Natural killer cell treated with Interleukin-12 subunit alpha and Interleukin-12 subunit beta and Interleukin-15 and Interleukin-18, amount 100 ng/mL, for 72 hours (primary cell): ENCODE measurements at regions not wholly inside any gene's neighbourhood (a gene's known extent, or its start where the extent isn't known, plus 50 kb on each side); places are given as distances from the start of the nearest gene placed in this dataset.
"Not testable (repeated sequence)": the region's sequence is repeated elsewhere in the genome, so short reads cannot be mapped to it uniquely, and the experiment has no call there.

Experiments
- ATAC-seq, 2 donors: fragments of 150-1000 bp; cut with Tn5 transposase in 1 of 2; sonication (Bioruptor Pico), chemical (Tn5 transposase) in 1 of 2; 2 replicates each; pipeline ENCODE4 v1.10.0; 2021
- DNase-seq: peaks from one replicate; pipeline ENCODE4 v3.0.0; 2022; ENCODE audit warnings: low spot score
- H3K27ac Mint-ChIP-seq, 2 donors: 1 replicate in 1 of 2; 2 replicates in 1 of 2; pipeline ENCODE4 v1.8.0; 2022; ENCODE audit warnings: mixed read lengths in 2 of 2, mild to moderate bottlenecking in 1 of 2, moderate library complexity in 1 of 2
- H3K27me3 Mint-ChIP-seq, 2 donors: 1 replicate in 1 of 2; 2 replicates in 1 of 2; pipeline ENCODE4 v1.8.0; 2022; ENCODE audit warnings: mixed read lengths in 2 of 2
- H3K36me3 Mint-ChIP-seq: one replicate; pipeline ENCODE4 v1.8.0; 2022; ENCODE audit warnings: mixed read lengths
- H3K4me1 Mint-ChIP-seq, 2 donors: 1 replicate in 1 of 2; 2 replicates in 1 of 2; pipeline ENCODE4 v1.8.0; 2022; ENCODE audit warnings: low read depth in 2 of 2, mixed read lengths in 2 of 2, mild to moderate bottlenecking in 1 of 2
- H3K4me3 Mint-ChIP-seq: one replicate; pipeline ENCODE4 v1.8.0; 2022; ENCODE audit warnings: mixed read lengths
- H3K9me3 Mint-ChIP-seq: 2 replicates; pipeline ENCODE4 v1.8.0; 2022; ENCODE audit warnings: mixed read lengths

- Mint-ChIP-seq H3K36me3 (no peaks in the 10 kb centered on the region), H3K9me3 (peaks cover 4% of the 10 kb centered on the region), H3K4me3 (no peak overlapping the region), H3K4me1 (peaks cover 0 to 4% of the 10 kb centered on the region in 2 donors), H3K27ac (no peak overlapping the region), H3K27me3 (peaks cover 0 to 2% of the 10 kb centered on the region in 2 donors)
- DNase-seq (no peak), ATAC-seq (no peak)
Observed at GRCh38 chr2:2777213-2777612, 446.1 kb upstream of the MYT1L start.

DNA sequence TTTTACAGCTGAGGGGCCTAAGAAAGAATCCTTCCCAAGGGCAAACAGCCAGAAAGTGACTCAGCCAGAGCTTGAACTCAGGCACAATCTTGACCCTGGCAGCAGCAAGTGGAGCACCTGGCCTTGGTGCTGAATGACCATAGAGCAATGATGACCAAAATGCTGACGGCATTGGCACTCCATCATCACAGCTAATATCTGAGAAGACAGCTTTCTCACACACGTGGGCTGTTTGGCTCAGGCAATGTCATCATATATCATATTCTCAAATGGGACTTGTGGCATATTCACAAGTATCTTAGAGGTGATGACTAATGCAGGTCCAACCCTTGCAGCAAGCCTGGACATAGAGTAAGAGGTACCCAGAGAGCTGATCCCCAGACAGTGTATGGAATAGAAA lies 443.9 kb upstream of the MYT1L start:
- no peak for ATAC-seq
- H3K27ac Mint-ChIP-seq, result no peak overlapping the region
- no peaks in the 10 kb centered on the region for H3K4me1 Mint-ChIP-seq
- no peak for DNase-seq
- H3K4me3 Mint-ChIP-seq, result no peak overlapping the region
- H3K27me3 Mint-ChIP-seq, result peaks cover 0 to 2% of the 10 kb centered on the region in 2 donors
- H3K36me3 Mint-ChIP-seq, result no peaks in the 10 kb centered on the region
- peaks cover 4% of the 10 kb centered on the region for H3K9me3 Mint-ChIP-seq

- Mint-ChIP-seq H3K27ac (no peak overlapping the region), H3K9me3 (peaks cover 4% of the 10 kb centered on the region), H3K36me3 (no peaks in the 10 kb centered on the region), H3K4me3 (no peak overlapping the region), H3K27me3 (peaks cover 0 to 2% of the 10 kb centered on the region in 2 donors), H3K4me1 (no peaks in the 10 kb centered on the region)
- ATAC-seq (no peak), DNase-seq (no peak)
Observed at GRCh38 chr2:2773692-2774091, 442.6 kb upstream of the MYT1L start.

DNA sequence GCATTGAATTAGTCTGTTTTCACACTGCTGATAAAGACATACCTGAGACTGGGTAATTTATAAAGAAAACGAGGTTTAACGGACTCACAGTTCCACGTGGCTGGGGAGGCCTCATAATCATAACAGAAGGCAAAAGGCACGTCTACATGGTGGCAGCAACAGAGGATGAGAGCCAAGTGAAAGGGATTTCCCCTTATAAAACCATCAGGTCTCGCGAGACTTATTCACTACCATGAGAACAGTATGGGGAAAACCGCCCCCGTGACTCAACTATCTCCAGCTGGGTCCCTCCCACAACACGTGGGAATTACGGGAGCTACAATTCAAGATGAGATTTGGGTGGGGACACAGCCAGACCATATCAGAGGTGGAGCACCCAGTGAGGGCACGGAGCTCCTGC lies 442.0 kb upstream of the MYT1L start:
- not testable (repeated sequence) for H3K4me3 Mint-ChIP-seq, ATAC-seq, H3K27ac Mint-ChIP-seq, H3K27me3 Mint-ChIP-seq, H3K9me3 Mint-ChIP-seq, H3K36me3 Mint-ChIP-seq, H3K4me1 Mint-ChIP-seq, DNase-seq

- Mint-ChIP-seq H3K4me3 (no peak overlapping the region), H3K27ac (no peak overlapping the region), H3K36me3 (no peaks in the 10 kb centered on the region), H3K27me3 (peaks cover 0 to 2% of the 10 kb centered on the region in 2 donors), H3K9me3 (peaks cover 4% of the 10 kb centered on the region), H3K4me1 (no peaks in the 10 kb centered on the region)
- DNase-seq, result no peak
- no peak for ATAC-seq
Observed at GRCh38 chr2:2771721-2772411, 440.8 kb upstream of the MYT1L start.

- Mint-ChIP-seq H3K27ac (no peak overlapping the region), H3K36me3 (no peaks in the 10 kb centered on the region), H3K9me3 (no peaks in the 10 kb centered on the region), H3K4me3 (no peak overlapping the region), H3K4me1 (no peaks in the 10 kb centered on the region), H3K27me3 (no peaks in the 10 kb centered on the region)
- DNase-seq, result no peak
- ATAC-seq, result no peak
Observed at GRCh38 chr2:2769481-2770431, 438.7 kb upstream of the MYT1L start.

DNA sequence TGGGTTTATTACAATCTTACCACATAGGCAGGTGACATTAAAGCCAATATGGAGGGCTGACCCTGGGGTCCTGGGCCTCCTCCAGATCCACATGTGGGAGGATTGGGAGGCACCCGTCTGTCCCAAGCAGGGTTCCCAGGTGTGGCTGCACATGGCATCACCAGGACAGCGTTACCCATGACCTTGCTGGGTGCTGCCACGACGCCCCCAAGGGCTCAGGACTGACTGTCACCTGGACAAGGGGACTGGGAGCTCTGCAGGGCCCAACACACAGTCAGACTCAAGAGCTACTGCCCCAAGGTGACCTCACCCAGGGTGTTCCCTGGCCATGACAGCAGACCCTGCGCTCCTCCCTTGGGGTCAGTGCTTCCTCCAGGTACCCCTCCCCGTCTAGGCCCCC lies 437.4 kb upstream of the MYT1L start:
- H3K4me3 Mint-ChIP-seq, result no peak overlapping the region
- no peaks in the 10 kb centered on the region for H3K27me3 Mint-ChIP-seq
- no peaks in the 10 kb centered on the region for H3K36me3 Mint-ChIP-seq
- no peak overlapping the region for H3K27ac Mint-ChIP-seq
- ATAC-seq, result no peak
- no peaks in the 10 kb centered on the region for H3K9me3 Mint-ChIP-seq
- DNase-seq, result no peak
- H3K4me1 Mint-ChIP-seq, result no peaks in the 10 kb centered on the region

DNA sequence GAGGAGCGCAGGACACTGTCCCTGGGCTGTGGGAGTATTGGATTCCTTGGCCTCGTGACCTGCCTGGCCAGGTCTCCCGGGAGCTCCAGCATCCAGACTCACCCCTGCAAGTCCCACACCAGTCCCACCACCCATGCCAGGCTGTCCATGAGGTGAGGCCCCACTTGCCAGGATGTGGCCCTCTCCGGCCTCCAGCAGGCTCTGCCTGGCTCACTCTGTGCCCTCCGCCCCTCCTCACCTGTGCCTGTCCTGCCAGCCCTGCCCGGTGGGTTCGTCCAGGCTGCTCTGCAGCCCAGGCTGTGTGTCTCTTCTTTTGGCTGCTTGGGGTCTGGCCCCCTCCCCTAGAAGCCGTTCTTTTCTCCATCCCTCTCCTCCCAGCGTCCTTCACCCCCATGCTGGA lies 436.8 kb upstream of the MYT1L start:
- ATAC-seq (peak in 1 of 2 donors; percentile 26), DNase-seq (no peak)
- Mint-ChIP-seq H3K4me3 (no peak overlapping the region), H3K9me3 (no peaks in the 10 kb centered on the region), H3K27me3 (no peaks in the 10 kb centered on the region), H3K36me3 (no peaks in the 10 kb centered on the region), H3K27ac (no peak overlapping the region), H3K4me1 (no peaks in the 10 kb centered on the region)

- Mint-ChIP-seq H3K27me3 (no peaks in the 10 kb centered on the region), H3K4me3 (no peak overlapping the region), H3K9me3 (no peaks in the 10 kb centered on the region), H3K36me3 (no peaks in the 10 kb centered on the region), H3K27ac (no peak overlapping the region), H3K4me1 (no peaks in the 10 kb centered on the region)
- no peak for ATAC-seq
- DNase-seq, result no peak
Observed at GRCh38 chr2:2765839-2766495, 434.9 kb upstream of the MYT1L start.

GRCh38 chr2:2765176-2765800 lies 434.2 kb upstream of the MYT1L start:
- no peaks in the 10 kb centered on the region for H3K36me3 Mint-ChIP-seq
- H3K27me3 Mint-ChIP-seq, result no peaks in the 10 kb centered on the region
- ATAC-seq, result no peak
- DNase-seq, result no peak
- H3K9me3 Mint-ChIP-seq, result no peaks in the 10 kb centered on the region
- H3K4me3 Mint-ChIP-seq, result no peak overlapping the region
- H3K4me1 Mint-ChIP-seq, result no peaks in the 10 kb centered on the region
- H3K27ac Mint-ChIP-seq, result no peak overlapping the region

- Mint-ChIP-seq H3K27me3 (no peaks in the 10 kb centered on the region), H3K9me3 (no peaks in the 10 kb centered on the region), H3K4me1 (no peaks in the 10 kb centered on the region), H3K27ac (no peak overlapping the region), H3K36me3 (no peaks in the 10 kb centered on the region), H3K4me3 (no peak overlapping the region)
- ATAC-seq (no peak), DNase-seq (no peak)
Observed at GRCh38 chr2:2764739-2765138, 433.7 kb upstream of the MYT1L start.

DNA sequence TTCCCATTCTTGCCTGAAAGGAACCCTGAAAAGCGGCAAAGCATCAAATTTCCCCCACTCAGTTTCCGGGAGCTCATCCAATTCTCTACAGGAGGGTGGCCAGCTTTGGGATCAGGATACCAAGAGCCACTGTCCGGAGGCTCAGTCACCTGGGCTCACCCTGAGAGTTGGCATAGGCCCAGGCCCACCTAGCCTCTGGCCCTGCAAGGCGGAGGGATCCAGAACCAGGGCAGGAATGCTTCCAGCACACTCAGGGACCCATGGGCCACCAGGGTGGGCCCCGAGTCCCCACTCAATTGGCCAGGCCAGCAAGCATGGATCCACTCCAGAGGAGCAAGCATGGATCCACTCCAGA lies 432.9 kb upstream of the MYT1L start:
- Mint-ChIP-seq H3K36me3 (no peaks in the 10 kb centered on the region), H3K27ac (no peak overlapping the region), H3K4me1 (no peaks in the 10 kb centered on the region), H3K4me3 (no peak overlapping the region), H3K27me3 (no peaks in the 10 kb centered on the region), H3K9me3 (no peaks in the 10 kb centered on the region)
- DNase-seq, result no peak
- no peak for ATAC-seq

DNA sequence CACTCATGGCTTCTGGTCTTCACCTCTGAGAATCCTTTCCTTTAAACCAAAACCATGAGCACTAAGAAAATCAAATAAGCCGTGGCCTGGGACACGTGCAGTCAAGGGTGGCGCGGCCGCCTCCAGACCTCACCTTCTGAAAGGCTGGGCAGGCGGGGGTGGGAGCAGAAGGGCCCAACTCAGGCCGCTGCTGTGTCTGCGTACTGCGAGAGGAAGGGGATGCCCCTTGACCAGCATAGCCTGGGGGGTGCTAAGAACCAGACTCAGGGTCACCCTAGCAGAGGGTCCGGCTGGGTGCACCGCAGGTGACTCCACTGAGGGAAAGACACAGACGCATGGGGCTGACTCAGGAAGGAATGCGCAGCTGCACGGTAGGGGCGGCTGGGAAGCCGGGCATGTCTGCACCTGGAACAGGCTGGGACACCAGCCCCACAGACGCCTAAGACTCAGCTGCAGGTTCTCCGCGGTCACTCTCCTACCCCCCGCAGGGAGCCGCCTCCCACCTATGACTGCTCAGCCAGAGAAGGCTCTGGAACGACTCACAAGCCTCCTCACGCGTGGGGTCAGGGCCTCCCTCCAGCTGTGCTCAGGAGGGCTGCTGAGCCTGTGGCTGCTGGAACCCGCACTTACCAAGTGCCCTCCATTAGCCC lies 432.4 kb upstream of the MYT1L start:
- Mint-ChIP-seq H3K36me3 (no peaks in the 10 kb centered on the region), H3K27ac (no peak overlapping the region), H3K9me3 (no peaks in the 10 kb centered on the region), H3K27me3 (no peaks in the 10 kb centered on the region), H3K4me1 (no peaks in the 10 kb centered on the region), H3K4me3 (no peak overlapping the region)
- DNase-seq (no peak), ATAC-seq (no peak)
